M059J (cell line): ENCODE measurements at regions not wholly inside any gene's neighbourhood (a gene's known extent, or its start where the extent isn't known, plus 50 kb on each side); places are given as distances from the start of the nearest gene placed in this dataset.
"Not testable (repeated sequence)": the region's sequence is repeated elsewhere in the genome, so short reads cannot be mapped to it uniquely, and the experiment has no call there.

Experiments used
- DNase-seq: peaks from one replicate; pipeline ENCODE4 v3.0.0-alpha.2; 2012; ENCODE audit warnings: low read depth

DNA sequence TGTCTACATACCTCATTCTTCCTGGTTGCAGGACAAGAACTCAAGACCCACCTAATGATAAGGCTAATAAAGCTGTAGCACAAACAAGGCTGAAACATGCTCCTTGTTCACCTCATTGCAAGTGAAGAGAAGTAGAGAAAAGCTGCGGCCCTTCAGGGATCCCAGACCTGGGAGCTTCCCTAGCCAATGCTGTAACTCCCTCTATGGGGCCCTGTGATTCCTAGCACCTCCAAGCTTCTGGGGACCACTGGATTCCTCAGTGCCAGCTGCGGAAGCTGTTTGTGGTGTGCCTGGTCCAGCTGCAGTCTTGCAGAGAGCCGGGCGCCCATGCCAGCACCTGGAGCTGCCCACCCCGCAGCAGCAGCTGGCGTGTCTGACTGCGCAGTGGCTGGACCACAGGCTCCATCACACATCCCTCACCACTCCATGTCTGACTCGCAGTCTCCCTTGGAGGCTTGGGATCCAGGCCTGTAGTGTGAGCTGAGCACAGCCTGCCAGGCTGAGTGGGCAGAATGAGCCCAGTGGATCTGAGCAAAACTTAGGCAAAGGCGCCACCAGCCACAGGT is 737.2 kb upstream of the GJE1 start:
- no peak for DNase-seq

DNA sequence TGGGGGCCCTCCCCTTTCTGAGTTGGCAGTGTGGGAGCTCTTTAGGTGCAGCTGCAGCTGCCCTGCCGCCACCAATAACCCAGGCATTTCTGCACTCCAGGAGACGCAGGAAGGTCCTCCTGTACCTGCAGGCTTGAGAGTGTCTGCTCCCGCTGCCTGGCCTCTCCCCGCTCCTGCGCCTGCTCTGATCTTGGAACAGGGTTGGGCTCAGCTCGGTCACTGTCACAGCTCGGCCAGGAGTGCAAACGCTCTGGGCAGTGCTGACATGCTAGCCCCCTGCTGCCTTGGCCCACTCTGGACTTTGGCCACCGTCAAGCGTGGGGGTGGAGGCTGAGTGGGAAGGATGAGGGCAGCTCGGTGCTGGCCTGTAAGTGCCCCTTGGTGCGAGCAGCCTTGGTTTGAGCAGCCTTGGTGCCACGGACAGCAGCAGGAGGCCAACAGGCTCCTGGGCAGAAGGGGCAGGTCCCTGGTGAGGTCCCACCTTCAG is 738.1 kb upstream of the GJE1 start:
- no peak for DNase-seq

GRCh38 chr6:141394125-141394536 is 738.6 kb upstream of the GJE1 start:
- no peak for DNase-seq

- no peak for DNase-seq
Observed at GRCh38 chr6:141393405-141394124, 739.2 kb upstream of the GJE1 start.

GRCh38 chr6:141391135-141391534 is 741.6 kb upstream of the GJE1 start:
- DNase-seq = not testable (repeated sequence)

- no peak for DNase-seq
Observed at GRCh38 chr6:141388666-141389065, 744.1 kb upstream of the GJE1 start.

- DNase-seq = no peak
Observed at GRCh38 chr6:141370438-141370837, 762.3 kb upstream of the GJE1 start.

- DNase-seq = not testable (repeated sequence)
Observed at GRCh38 chr6:141366796-141367195, 765.9 kb upstream of the GJE1 start.

GRCh38 chr6:141364694-141365093 is 768.0 kb upstream of the GJE1 start:
- no peak for DNase-seq

- no peak for DNase-seq
Observed at GRCh38 chr6:141364232-141364631, 768.5 kb upstream of the GJE1 start.

GRCh38 chr6:141361559-141361958 is 771.2 kb upstream of the GJE1 start:
- no peak for DNase-seq

DNA sequence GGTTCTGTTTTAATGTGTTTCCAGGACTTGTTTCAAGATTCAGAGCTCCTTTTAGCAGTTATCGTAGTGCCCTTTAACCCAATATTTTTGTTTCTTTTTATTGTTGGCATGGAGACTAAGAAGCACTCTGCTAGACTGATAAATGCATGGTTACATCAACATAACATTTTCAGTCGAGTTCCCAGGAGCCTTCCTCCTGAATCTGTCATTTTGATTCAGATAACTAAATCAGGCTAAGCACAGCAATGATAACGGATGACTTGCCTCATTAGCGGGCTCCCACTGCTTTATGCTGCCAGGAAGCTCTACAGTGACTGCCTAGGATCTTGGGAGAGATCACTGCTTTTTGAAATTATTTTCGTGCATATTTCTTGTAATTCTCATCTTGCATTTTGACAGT is 772.8 kb upstream of the GJE1 start:
- peak; percentile 40 for DNase-seq

DNA sequence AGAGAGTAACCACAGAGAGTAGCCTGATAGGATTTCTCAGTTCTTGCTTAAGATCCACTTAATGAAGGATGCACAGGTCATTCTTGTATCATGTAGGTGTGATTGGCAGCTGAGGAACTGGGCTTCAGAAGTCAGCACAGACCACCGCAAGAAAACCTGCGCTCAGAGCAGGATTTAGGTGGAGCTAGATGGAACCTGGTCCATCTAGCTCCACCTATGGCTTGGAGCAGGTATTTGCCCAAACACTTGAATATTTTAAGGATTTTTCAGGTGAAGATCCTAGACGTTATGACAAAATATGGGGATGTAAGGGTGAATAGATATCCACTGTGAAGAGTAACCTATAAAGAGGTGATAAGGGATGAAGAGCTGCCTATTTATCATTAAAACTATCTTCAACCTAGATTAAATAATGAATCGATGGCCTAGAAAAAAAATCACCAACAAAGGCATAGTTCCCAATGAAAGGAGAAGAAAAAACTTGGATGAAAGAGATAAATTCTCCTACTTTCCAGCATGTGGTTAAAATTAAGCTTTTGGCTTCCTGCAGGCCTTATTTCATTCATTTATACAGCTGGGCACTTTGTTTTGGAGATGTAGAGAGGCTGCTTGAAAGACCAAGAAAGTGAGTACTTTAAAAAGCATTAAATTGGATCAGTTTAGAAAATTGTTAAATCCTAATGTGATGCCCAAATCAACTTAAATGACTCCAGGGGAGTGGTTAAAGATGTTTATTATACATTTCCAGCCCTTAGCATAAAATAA is 778.4 kb upstream of the GJE1 start:
- DNase-seq = no peak

DNA sequence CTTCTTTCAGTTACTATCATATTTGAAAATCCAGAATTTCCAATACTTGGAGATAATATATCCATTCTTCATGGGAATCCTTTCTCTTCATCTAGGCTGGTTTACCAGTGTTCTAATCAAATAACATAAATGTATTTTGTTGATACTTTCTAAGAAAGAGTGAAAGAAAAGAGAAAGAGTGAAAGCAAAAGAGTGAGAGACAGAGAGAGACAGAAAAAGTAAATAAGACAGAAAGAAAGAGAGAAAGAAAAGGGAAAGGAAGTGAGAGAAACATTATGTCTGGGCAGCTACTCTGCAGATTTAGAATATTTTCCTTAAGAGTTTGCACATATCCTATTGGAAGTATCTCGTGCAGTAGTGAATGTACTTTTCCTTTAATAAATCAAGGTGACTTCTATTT is 781.0 kb upstream of the GJE1 start:
- DNase-seq = no peak

GRCh38 chr6:141349710-141350109 is 783.0 kb upstream of the GJE1 start:
- no peak for DNase-seq

GRCh38 chr6:141347906-141348492 is 784.7 kb upstream of the GJE1 start:
- no peak for DNase-seq

- DNase-seq = no peak
Observed at GRCh38 chr6:141347086-141347485, 785.6 kb upstream of the GJE1 start.

- DNase-seq = no peak
Observed at GRCh38 chr6:141346535-141346934, 786.2 kb upstream of the GJE1 start.

DNA sequence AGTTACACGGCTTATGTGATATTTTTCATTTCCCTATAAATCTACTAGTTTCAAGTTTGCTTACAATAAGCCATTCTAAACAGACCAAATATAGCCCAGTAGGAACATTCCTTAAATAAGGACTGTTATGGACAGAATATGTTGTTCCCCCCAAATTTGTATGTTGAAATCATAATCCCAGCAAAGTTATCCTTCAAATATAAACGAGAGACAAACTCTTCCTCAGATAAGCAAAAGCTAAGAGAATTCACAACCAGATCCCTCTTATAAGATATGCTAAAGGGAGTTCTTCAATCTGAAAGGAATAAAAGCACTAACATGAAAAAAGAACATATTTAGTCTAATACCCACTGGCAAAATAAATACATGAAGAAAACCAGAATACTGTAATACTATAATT is 795.5 kb upstream of the GJE1 start:
- DNase-seq = no peak

GRCh38 chr6:141335477-141336273 is 797.0 kb upstream of the GJE1 start:
- no peak for DNase-seq

DNA sequence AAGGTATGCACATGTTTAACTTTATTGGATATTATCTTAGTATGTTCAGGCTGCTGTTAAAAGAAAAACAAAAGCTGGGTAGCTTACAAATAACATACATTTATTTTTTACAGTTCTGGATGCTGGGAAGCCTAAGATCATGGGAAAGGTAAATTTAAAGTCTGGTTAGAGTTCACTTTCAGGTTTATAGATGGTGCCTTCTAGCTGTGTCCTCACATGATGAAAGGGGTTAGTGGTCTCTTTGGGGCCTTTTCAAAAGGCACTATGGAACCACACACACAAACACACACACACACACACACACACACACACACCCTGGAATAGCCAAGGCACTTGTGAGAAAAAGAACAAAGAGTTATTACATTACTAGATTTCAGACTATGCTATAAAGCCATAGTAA is 805.8 kb upstream of the GJE1 start:
- DNase-seq = no peak

GRCh38 chr6:141326426-141326825 is 806.3 kb upstream of the GJE1 start:
- DNase-seq = peak; percentile 100
